Lung (tissue), 11 donors: ENCODE measurements at regions not wholly inside any gene's neighbourhood (a gene's known extent, or its start where the extent isn't known, plus 50 kb on each side); places are given as distances from the start of the nearest gene placed in this dataset.

Source experiments
- ATAC-seq: fragments of 200-7000 bp; cut with Tn5 transposase; one replicate; pipeline ENCODE4 v1.9.1; 2020; ENCODE audit warnings: moderate number of reproducible peaks; ENCODE audit not compliant: insufficient read depth, low FRiP score
- DNase-seq, 3 donors: peaks; one replicate each; pipeline ENCODE4 v3.0.0-alpha.2; 2013 to 2017
- H3K27ac ChIP-seq, 2 donors: one replicate each; pipeline ENCODE4 v1.5.1; 2013; ENCODE audit warnings: mild to moderate bottlenecking in 2 of 2, moderate library complexity in 2 of 2, control low read depth in 1 of 2, inconsistent platforms in 1 of 2, low read depth in 1 of 2, low read length in 1 of 2
- H3K27me3 ChIP-seq, 3 donors: one replicate each; pipeline ENCODE4 v1.5.1; 2013; ENCODE audit warnings: low read length in 2 of 3; ENCODE audit not compliant: control insufficient read depth in 3 of 3, insufficient read depth in 3 of 3
- H3K36me3 ChIP-seq, 4 donors: one replicate each; pipeline ENCODE4 v1.5.1; 2013; ENCODE audit warnings: low read length in 4 of 4, mild to moderate bottlenecking in 1 of 4, moderate library complexity in 1 of 4; ENCODE audit not compliant: control insufficient read depth in 4 of 4, insufficient read depth in 4 of 4
- H3K4me1 ChIP-seq, 5 donors: one replicate each; pipeline ENCODE4 v1.5.1; 2013; ENCODE audit warnings: low read length in 5 of 5, mild to moderate bottlenecking in 2 of 5, moderate library complexity in 1 of 5; ENCODE audit not compliant: control insufficient read depth in 5 of 5, insufficient read depth in 5 of 5
- H3K4me3 ChIP-seq: one replicate; pipeline ENCODE4 v1.5.1; 2013; ENCODE audit warnings: mild to moderate bottlenecking, control low read depth, moderate library complexity
- H3K9ac ChIP-seq, 2 donors: one replicate each; pipeline ENCODE4 v1.5.1; 2013; ENCODE audit warnings: low read length in 2 of 2, control low read depth in 1 of 2; ENCODE audit not compliant: insufficient read depth in 1 of 2
- H3K9me3 ChIP-seq, 4 donors: one replicate each; pipeline ENCODE4 v1.5.1; 2013; ENCODE audit warnings: low read length in 3 of 4, mild to moderate bottlenecking in 1 of 4, moderate library complexity in 1 of 4; ENCODE audit not compliant: control insufficient read depth in 4 of 4, insufficient read depth in 3 of 4
- CTCF ChIP-seq: IDR thresholded peaks from 2 replicates; pipeline ENCODE4 v1.5.1; 2012; ENCODE audit warnings: mild to moderate bottlenecking; ENCODE audit errors: control extremely low read depth, extremely low read depth
- WGBS, 2 donors: extraction: QIAGEN DNeasy Blood & Tissue Kit; methylation state at CpG; one replicate each; pipeline ENCODE4 v1.1.7; 2013; 5-methylcytosine and 5-hydroxymethylcytosine counted together
- donor health status: control.
- donor health status: control.
- donor health status: Bipolar disorder and iron deficiency.
- donor health status: healthy.
- donor health status: DM: yes; HTN: yes; CAD: no.

- 56 to 57% methylated on average over 12 of the region's 12 CpGs for WGBS, 2 donors
- Histone ChIP-seq H3K9me3 (peaks cover 0 to 2% (median 0%) of the 10 kb centered on the region in 4 donors), H3K27ac (no peak overlapping the region), H3K36me3 (no peaks in the 10 kb centered on the region), H3K27me3 (peaks cover 0 to 9% (median 7%) of the 10 kb centered on the region in 3 donors), H3K4me3 (no peak overlapping the region), H3K4me1 (no peaks in the 10 kb centered on the region), H3K9ac (no peak overlapping the region)
- TF ChIP-seq CTCF, result no peak
- DNase-seq (no peak), ATAC-seq (no peak)
These were observed 71.9 kb downstream of the GSC start for GRCh38 chr14:94697773-94698556.

DNA sequence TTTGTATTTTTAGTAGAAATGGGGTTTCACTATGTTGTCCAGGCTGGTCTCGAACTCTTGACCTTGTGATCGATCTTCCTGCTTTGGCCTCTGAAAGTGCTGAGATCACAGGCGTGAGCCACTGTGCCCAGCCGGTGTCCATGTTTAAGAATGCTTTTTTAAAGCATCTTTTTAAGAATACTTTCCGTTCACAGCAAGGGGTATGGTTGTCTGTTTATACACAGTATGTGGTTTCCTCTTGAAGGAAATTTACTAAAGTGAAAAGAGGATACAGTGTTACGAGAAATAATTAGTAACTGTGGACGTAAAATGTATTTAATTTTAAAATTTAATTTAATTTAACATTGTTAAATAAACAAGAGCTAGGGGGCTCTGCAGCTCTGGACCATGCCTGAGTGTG, 73.4 kb downstream of the GSC start:
- Histone ChIP-seq H3K4me3 (no peak overlapping the region), H3K36me3 (no peaks in the 10 kb centered on the region), H3K27me3 (peaks cover 0 to 12% (median 7%) of the 10 kb centered on the region in 3 donors), H3K9ac (no peak overlapping the region), H3K27ac (no peak overlapping the region), H3K4me1 (no peaks in the 10 kb centered on the region), H3K9me3 (peaks cover 0 to 2% (median 0%) of the 10 kb centered on the region in 4 donors)
- no peak for DNase-seq
- WGBS, 2 donors, result 86% methylated on average over 7 of the region's 7 CpGs
- no peak for ATAC-seq
- no peak for TF ChIP-seq CTCF

- ATAC-seq (no peak), DNase-seq (no peak)
- no peak overlapping the region for H3K9ac ChIP-seq
- H3K27me3 ChIP-seq, result peaks cover 0 to 9% (median 4%) of the 10 kb centered on the region in 3 donors
- no peak overlapping the region for H3K27ac ChIP-seq
- H3K4me1 ChIP-seq, result no peaks in the 10 kb centered on the region
- H3K4me3 ChIP-seq, result no peak overlapping the region
- H3K36me3 ChIP-seq, result no peaks in the 10 kb centered on the region
- WGBS, 2 donors, result 89 to 96% methylated on average over 18 of the region's 18 CpGs
- no peak for TF ChIP-seq CTCF
- peaks cover 0 to 2% (median 0%) of the 10 kb centered on the region in 4 donors for H3K9me3 ChIP-seq
These were observed 74.7 kb downstream of the GSC start for GRCh38 chr14:94695231-94695630.
